ENCODE measurements at regions not wholly inside any gene's neighbourhood (a gene's known extent, or its start where the extent isn't known, plus 50 kb on each side); places are given as distances from the start of the nearest gene placed in this dataset.

DNA sequence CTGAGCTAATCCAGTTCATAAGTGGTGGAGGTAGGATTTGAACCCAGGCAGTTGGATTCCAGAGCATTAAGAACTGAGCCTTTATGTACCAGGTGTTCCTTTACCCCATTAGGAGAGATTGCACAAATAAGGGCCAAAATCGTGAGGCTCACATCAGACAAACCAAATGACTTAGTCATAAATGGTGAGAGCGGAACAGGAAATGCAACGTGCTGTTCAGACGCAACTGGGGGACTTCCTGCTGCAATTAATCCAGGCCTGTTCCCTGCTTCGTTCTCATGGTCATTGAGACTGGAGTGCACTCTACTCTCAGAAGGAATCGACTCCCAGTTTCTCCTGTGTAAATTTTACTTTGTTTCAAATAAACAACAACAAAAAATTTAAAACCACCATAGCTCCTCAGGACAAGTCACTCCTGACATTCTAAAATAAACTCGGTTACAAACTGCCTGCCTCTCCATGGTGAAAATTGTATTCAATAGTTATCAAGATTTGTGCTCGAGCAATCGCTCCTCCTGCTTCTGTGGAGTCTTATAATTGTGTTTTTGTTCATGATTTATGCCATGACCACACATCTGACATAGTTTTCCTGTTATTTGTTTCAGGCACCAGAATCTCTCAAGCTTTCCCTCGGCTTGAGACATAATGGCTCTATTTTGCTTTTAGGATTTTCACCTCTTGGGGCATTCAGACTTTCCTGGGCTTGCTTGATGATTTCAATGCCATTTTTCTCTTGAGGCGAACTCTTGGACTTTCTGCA, 115.3 kb upstream of the BMPER start:
- no peak for DNase-seq (ENCODE audit: extremely low spot score in 2 of 2)
- Histone ChIP-seq H3K36me3 (no peaks in the 10 kb centered on the region), H3K4me3 (no peak overlapping the region), H3K27ac (no peak overlapping the region), H3K27me3 (no peaks in the 10 kb centered on the region), H3K9me3 (no peaks in the 10 kb centered on the region), H3K4me1 (no peaks in the 10 kb centered on the region)
- intact Hi-C loops (cut with DNase I), result no loop called here
- TF ChIP-seq, protein P1, sequence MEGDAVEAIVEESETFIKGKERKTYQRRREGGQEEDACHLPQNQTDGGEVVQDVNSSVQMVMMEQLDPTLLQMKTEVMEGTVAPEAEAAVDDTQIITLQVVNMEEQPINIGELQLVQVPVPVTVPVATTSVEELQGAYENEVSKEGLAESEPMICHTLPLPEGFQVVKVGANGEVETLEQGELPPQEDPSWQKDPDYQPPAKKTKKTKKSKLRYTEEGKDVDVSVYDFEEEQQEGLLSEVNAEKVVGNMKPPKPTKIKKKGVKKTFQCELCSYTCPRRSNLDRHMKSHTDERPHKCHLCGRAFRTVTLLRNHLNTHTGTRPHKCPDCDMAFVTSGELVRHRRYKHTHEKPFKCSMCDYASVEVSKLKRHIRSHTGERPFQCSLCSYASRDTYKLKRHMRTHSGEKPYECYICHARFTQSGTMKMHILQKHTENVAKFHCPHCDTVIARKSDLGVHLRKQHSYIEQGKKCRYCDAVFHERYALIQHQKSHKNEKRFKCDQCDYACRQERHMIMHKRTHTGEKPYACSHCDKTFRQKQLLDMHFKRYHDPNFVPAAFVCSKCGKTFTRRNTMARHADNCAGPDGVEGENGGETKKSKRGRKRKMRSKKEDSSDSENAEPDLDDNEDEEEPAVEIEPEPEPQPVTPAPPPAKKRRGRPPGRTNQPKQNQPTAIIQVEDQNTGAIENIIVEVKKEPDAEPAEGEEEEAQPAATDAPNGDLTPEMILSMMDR (IDR thresholded peaks at IDR 0.05), result no peak
- no peak for TF ChIP-seq POLR2A (IDR thresholded peaks at IDR 0.05)

DNA sequence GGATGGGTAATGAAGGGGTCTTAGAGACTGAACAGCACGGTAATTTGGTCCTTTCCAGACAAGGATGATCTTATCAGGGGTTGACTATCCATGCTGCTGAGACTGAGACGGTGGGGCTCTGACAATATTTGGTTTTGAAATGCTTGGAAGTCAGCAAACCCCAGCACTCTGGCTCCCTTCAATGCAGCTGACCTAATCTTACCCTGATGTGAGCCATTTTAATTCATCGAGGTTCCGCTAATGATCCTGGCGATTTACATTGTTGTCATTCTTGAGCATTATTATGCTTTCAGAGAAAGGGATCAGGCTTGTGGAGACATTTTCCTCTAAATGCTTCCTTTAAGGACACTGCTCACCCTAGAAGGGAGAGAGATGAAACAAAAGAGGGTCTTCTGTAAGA, 114.6 kb upstream of the BMPER start:
- no peaks in the 10 kb centered on the region for H3K36me3 ChIP-seq
- TF ChIP-seq, protein P1 (IDR thresholded peaks at IDR 0.05), result no peak
- TF ChIP-seq POLR2AphosphoS5 (IDR thresholded peaks at IDR 0.05; ENCODE audit: insufficient read depth in 1 of 2, low read depth in 1 of 2), result no peak
- no peak for TF ChIP-seq POLR2A (IDR thresholded peaks at IDR 0.05)
- DNase-seq (ENCODE audit: extremely low spot score in 2 of 2), result peak in 1 of 2 donors; percentile 25
- no peaks in the 10 kb centered on the region for H3K4me1 ChIP-seq
- H3K9me3 ChIP-seq, result no peaks in the 10 kb centered on the region
- H3K27me3 ChIP-seq, result no peaks in the 10 kb centered on the region
- intact Hi-C loops (cut with DNase I), result no loop called here
- H3K4me3 ChIP-seq, result no peak overlapping the region
- H3K27ac ChIP-seq, result no peak overlapping the region

DNA sequence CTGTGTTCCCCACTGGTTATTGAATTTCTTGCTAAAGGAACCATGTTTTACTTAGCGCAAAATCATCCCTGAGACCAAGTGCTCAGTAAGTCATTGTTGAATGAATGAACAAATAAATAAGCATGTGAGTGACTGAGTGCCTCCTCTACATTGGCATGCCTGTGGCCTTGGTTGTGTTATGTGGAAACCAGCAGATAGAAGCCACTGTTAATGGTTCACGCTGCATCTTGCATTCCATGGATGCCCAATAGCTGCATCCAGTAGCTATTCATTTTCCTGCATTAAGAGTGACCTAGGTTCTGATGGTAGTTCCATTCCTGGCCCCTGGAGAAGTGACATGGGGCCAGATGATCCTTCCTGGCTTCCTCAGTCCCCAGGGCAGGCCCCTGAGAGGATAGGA, 113.3 kb upstream of the BMPER start:
- H3K36me3 ChIP-seq, result no peaks in the 10 kb centered on the region
- no peaks in the 10 kb centered on the region for H3K27me3 ChIP-seq
- intact Hi-C loops (cut with DNase I), result no loop called here
- no peak overlapping the region for H3K4me3 ChIP-seq
- no peak overlapping the region for H3K27ac ChIP-seq
- H3K9me3 ChIP-seq, result no peaks in the 10 kb centered on the region
- H3K4me1 ChIP-seq, result no peaks in the 10 kb centered on the region
- TF ChIP-seq POLR2AphosphoS5 (IDR thresholded peaks at IDR 0.05; ENCODE audit: insufficient read depth in 1 of 2, low read depth in 1 of 2) (no peak), POLR2A (IDR thresholded peaks at IDR 0.05) (no peak)
- TF ChIP-seq, protein P1 (IDR thresholded peaks at IDR 0.05), result no peak
- DNase-seq (ENCODE audit: extremely low spot score in 2 of 2), result no peak

DNA sequence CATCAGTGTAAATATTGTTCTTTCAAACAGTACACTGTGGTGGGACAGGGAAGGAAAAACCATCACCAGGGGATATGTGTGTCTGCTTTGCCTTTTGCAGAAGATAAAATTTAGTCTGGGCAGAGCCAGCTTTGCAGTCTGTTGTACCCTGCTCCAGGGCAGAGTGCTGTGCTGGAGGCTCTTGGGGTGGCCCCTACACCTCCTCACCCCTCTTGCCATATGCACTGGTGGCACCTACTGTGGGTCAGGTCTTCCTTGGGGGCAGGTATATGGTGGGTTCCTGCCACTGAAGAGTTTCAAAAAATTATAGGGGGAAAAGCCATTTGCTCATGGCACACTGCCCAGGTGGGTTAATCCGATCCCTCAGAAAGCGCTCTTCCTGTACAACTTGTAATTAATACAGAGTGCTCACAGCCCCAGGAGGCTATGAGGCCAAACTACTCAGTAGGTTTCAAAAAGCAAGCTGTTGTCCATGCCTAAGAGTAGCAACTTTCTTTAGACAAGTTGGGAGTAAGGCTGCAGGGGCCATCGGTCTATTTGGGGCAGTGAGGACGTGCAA, 112.7 kb upstream of the BMPER start:
- no peaks in the 10 kb centered on the region for H3K9me3 ChIP-seq
- no peak for DNase-seq (ENCODE audit: extremely low spot score in 2 of 2)
- no peaks in the 10 kb centered on the region for H3K27me3 ChIP-seq
- intact Hi-C loops (cut with DNase I), result no loop called here
- H3K36me3 ChIP-seq, result no peaks in the 10 kb centered on the region
- TF ChIP-seq POLR2AphosphoS5 (IDR thresholded peaks at IDR 0.05; ENCODE audit: insufficient read depth in 1 of 2, low read depth in 1 of 2), result no peak
- TF ChIP-seq POLR2A (IDR thresholded peaks at IDR 0.05), result no peak
- TF ChIP-seq, protein P1 (IDR thresholded peaks at IDR 0.05), result no peak
- no peak overlapping the region for H3K4me3 ChIP-seq
- no peaks in the 10 kb centered on the region for H3K4me1 ChIP-seq
- H3K27ac ChIP-seq, result no peak overlapping the region

DNA sequence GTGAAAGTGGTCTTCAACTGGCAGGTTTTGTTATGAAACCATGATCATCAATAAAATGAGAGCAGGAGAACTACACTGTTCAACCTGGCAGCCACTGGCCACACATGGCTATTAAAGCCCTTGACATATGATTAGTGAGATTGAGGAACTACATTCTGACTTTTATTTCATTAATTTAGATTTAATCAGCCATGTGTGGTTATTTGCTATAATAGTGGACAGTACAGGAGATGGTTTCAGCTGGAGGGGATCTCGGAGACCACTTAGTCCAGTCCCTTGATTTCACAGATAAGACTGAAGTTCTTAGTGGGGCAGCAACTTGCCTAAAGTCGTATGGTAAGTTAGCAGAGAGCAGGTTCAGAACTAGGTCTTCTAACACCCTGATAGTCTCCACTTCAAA, 111.7 kb upstream of the BMPER start:
- Histone ChIP-seq H3K4me1 (no peaks in the 10 kb centered on the region), H3K27ac (no peak overlapping the region), H3K4me3 (no peak overlapping the region), H3K9me3 (no peaks in the 10 kb centered on the region), H3K27me3 (no peaks in the 10 kb centered on the region), H3K36me3 (no peaks in the 10 kb centered on the region)
- no peak for DNase-seq (ENCODE audit: extremely low spot score in 2 of 2)
- TF ChIP-seq POLR2AphosphoS5 (IDR thresholded peaks at IDR 0.05; ENCODE audit: insufficient read depth in 1 of 2, low read depth in 1 of 2) (no peak), POLR2A (IDR thresholded peaks at IDR 0.05) (no peak)
- TF ChIP-seq, protein P1 (IDR thresholded peaks at IDR 0.05), result no peak
- intact Hi-C loops (cut with DNase I), result no loop called here
